GM23338 (cell line): ENCODE measurements at regions not wholly inside any gene's neighbourhood (a gene's known extent, or its start where the extent isn't known, plus 50 kb on each side); places are given as distances from the start of the nearest gene placed in this dataset.

Source experiments
- ATAC-seq: fragments of 200-7000 bp; cut with Tn5 transposase; 3 replicates; pipeline ENCODE4 v1.9.1; 2020
- DNase-seq: peaks from one replicate; pipeline ENCODE4 v3.0.0-alpha.2; 2015; ENCODE audit warnings: low spot score
- H2AFZ ChIP-seq: fragments of 200-600 bp; sonication (generic); 2 replicates; pipeline ENCODE4 v1.8.0; 2016; ENCODE audit warnings: antibody characterized with exemption, mild to moderate bottlenecking, moderate library complexity
- H3F3A ChIP-seq: fragments of 200-600 bp; sonication (generic); replicated peaks from 2 replicates; pipeline ENCODE4 v1.8.0; 2017; ENCODE audit warnings: antibody characterized with exemption, mixed run types, low read depth
- H3K27ac ChIP-seq: fragments of 200-600 bp; sonication (generic); 2 replicates; pipeline ENCODE4 v1.6.1; 2016; ENCODE audit warnings: low read depth
- H3K27me3 ChIP-seq: fragments of 200-600 bp; sonication (generic); 2 replicates; pipeline ENCODE4 v1.8.0; 2016; ENCODE audit warnings: mild to moderate bottlenecking, mixed run types, moderate library complexity; ENCODE audit not compliant: insufficient read depth
- H3K36me3 ChIP-seq: fragments of 200-600 bp; sonication (generic); 2 replicates; pipeline ENCODE4 v1.8.0; 2016; ENCODE audit warnings: mild to moderate bottlenecking; ENCODE audit not compliant: insufficient read depth
- H3K4me1 ChIP-seq: fragments of 200-600 bp; sonication (generic); 2 replicates; pipeline ENCODE4 v1.8.0; 2016; ENCODE audit warnings: mild to moderate bottlenecking, moderate library complexity; ENCODE audit not compliant: insufficient read depth
- H3K4me2 ChIP-seq: fragments of 200-600 bp; sonication (generic); 2 replicates; pipeline ENCODE4 v1.7.1; 2017; ENCODE audit warnings: mixed run types
- H3K4me3 ChIP-seq: fragments of 200-600 bp; sonication (generic); 2 replicates; pipeline ENCODE4 v1.6.1; 2016; ENCODE audit warnings: mixed run types
- H3K79me2 ChIP-seq: fragments of 200-600 bp; sonication (generic); replicated peaks from 2 replicates; pipeline ENCODE4 v1.8.0; 2017; ENCODE audit warnings: mild to moderate bottlenecking; ENCODE audit not compliant: insufficient read depth
- H3K9me2 ChIP-seq: fragments of 200-600 bp; sonication (generic); 2 replicates; pipeline ENCODE4 v1.8.0; 2017; ENCODE audit not compliant: insufficient read depth
- H4K20me1 ChIP-seq: fragments of 200-600 bp; sonication (generic); replicated peaks from 2 replicates; pipeline ENCODE4 v1.8.0; 2017; ENCODE audit warnings: mild to moderate bottlenecking; ENCODE audit not compliant: insufficient read depth
- H3K27ac Mint-ChIP-seq: 2 replicates; pipeline ENCODE4 v1.8.0; 2020; ENCODE audit warnings: inconsistent platforms, mild to moderate bottlenecking, moderate library complexity, mixed read lengths
- H3K27me3 Mint-ChIP-seq: 3 replicates; pipeline ENCODE4 v1.8.0; 2022; ENCODE audit warnings: low read depth, mild to moderate bottlenecking, moderate library complexity, mixed read lengths, inconsistent platforms; ENCODE audit not compliant: insufficient read depth, poor library complexity
- H3K36me3 Mint-ChIP-seq: 3 replicates; pipeline ENCODE4 v1.8.0; 2021; ENCODE audit warnings: low read depth, mild to moderate bottlenecking, inconsistent platforms, moderate library complexity, mixed read lengths
- H3K4me1 Mint-ChIP-seq: 3 replicates; pipeline ENCODE4 v1.8.0; 2020; ENCODE audit warnings: mild to moderate bottlenecking, inconsistent platforms, mixed read lengths
- H3K4me3 Mint-ChIP-seq: 3 replicates; pipeline ENCODE4 v1.8.0; 2021; ENCODE audit warnings: moderate library complexity, mild to moderate bottlenecking, inconsistent platforms, mixed read lengths
- H3K9me3 Mint-ChIP-seq: 3 replicates; pipeline ENCODE4 v1.8.0; 2020; ENCODE audit warnings: moderate library complexity, mild to moderate bottlenecking, inconsistent platforms, mixed read lengths
- NANOG ChIP-seq: IDR thresholded peaks from 2 replicates; pipeline ENCODE4 v1.6.1; 2016; ENCODE audit warnings: antibody characterized with exemption, borderline replicate concordance
- TF ChIP-seq, protein P1 (sequence below): fragments of 250-450 bp; sonication (Bioruptor Pico); IDR thresholded peaks from 2 replicates; pipeline ENCODE4 v1.5.0; 2020; ENCODE audit warnings: mild to moderate bottlenecking, moderate library complexity
- TF ChIP-seq, protein P2 (sequence below): IDR thresholded peaks from 2 replicates; pipeline ENCODE4 v1.6.1; 2016; ENCODE audit warnings: antibody characterized with exemption
- TF ChIP-seq, protein P3 (sequence below): IDR thresholded peaks from one replicate; pipeline ENCODE4 v1.6.1; 2018; ENCODE audit warnings: antibody characterized with exemption; ENCODE audit not compliant: unreplicated experiment

DNA sequence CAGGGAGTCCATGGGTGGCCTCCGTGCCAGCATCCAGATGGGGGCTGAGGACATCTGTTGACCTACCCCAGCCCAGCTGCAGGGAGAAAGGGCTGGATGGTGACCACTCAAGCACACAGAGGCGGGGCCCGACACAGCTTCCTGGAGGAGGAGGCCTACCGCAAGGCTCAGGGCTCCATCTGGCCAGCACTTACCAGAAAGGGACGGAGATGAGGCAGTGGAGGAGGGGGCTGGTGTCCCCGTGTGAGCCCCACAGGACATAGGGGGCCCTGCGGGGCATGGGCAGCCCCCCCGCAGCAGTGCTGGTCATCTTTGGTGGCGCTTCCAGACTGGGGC is 147.5 kb upstream of the CIBAR2 start:
- H3K9me3 Mint-ChIP-seq, result no peaks in the 10 kb centered on the region
- H3K27ac Mint-ChIP-seq, result no peak overlapping the region
- H3K4me1 Mint-ChIP-seq, result peaks cover 14% of the 10 kb centered on the region
- H3K36me3 Mint-ChIP-seq, result no peaks in the 10 kb centered on the region; the same call in 2 of the 3 replicates
- H2AFZ ChIP-seq, result no peak overlapping the region
- ATAC-seq, result no peak
- DNase-seq, result no peak
- no peak overlapping the region for H3K4me3 Mint-ChIP-seq
- H3K36me3 ChIP-seq, result no peaks in the 10 kb centered on the region
- H3K4me1 ChIP-seq, result no peaks in the 10 kb centered on the region
- no peak for TF ChIP-seq NANOG
- TF ChIP-seq, protein P1, sequence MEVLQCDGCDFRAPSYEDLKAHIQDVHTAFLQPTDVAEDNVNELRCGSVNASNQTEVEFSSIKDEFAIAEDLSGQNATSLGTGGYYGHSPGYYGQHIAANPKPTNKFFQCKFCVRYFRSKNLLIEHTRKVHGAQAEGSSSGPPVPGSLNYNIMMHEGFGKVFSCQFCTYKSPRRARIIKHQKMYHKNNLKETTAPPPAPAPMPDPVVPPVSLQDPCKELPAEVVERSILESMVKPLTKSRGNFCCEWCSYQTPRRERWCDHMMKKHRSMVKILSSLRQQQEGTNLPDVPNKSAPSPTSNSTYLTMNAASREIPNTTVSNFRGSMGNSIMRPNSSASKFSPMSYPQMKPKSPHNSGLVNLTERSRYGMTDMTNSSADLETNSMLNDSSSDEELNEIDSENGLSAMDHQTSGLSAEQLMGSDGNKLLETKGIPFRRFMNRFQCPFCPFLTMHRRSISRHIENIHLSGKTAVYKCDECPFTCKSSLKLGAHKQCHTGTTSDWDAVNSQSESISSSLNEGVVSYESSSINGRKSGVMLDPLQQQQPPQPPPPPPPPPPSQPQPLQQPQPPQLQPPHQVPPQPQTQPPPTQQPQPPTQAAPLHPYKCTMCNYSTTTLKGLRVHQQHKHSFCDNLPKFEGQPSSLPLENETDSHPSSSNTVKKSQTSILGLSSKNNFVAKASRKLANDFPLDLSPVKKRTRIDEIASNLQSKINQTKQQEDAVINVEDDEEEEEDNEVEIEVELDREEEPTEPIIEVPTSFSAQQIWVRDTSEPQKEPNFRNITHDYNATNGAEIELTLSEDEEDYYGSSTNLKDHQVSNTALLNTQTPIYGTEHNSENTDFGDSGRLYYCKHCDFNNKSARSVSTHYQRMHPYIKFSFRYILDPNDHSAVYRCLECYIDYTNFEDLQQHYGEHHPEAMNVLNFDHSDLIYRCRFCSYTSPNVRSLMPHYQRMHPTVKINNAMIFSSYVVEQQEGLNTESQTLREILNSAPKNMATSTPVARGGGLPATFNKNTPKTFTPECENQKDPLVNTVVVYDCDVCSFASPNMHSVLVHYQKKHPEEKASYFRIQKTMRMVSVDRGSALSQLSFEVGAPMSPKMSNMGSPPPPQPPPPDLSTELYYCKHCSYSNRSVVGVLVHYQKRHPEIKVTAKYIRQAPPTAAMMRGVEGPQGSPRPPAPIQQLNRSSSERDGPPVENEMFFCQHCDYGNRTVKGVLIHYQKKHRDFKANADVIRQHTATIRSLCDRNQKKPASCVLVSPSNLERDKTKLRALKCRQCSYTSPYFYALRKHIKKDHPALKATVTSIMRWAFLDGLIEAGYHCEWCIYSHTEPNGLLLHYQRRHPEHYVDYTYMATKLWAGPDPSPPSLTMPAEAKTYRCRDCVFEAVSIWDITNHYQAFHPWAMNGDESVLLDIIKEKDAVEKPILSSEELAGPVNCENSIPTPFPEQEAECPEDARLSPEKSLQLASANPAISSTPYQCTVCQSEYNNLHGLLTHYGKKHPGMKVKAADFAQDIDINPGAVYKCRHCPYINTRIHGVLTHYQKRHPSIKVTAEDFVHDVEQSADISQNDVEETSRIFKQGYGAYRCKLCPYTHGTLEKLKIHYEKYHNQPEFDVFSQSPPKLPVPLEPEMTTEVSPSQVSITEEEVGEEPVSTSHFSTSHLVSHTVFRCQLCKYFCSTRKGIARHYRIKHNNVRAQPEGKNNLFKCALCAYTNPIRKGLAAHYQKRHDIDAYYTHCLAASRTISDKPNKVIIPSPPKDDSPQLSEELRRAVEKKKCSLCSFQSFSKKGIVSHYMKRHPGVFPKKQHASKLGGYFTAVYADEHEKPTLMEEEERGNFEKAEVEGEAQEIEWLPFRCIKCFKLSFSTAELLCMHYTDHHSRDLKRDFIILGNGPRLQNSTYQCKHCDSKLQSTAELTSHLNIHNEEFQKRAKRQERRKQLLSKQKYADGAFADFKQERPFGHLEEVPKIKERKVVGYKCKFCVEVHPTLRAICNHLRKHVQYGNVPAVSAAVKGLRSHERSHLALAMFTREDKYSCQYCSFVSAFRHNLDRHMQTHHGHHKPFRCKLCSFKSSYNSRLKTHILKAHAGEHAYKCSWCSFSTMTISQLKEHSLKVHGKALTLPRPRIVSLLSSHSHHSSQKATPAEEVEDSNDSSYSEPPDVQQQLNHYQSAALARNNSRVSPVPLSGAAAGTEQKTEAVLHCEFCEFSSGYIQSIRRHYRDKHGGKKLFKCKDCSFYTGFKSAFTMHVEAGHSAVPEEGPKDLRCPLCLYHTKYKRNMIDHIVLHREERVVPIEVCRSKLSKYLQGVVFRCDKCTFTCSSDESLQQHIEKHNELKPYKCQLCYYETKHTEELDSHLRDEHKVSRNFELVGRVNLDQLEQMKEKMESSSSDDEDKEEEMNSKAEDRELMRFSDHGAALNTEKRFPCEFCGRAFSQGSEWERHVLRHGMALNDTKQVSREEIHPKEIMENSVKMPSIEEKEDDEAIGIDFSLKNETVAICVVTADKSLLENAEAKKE (CRISPR knock-in tag), result no peak
- TF ChIP-seq, protein P2, sequence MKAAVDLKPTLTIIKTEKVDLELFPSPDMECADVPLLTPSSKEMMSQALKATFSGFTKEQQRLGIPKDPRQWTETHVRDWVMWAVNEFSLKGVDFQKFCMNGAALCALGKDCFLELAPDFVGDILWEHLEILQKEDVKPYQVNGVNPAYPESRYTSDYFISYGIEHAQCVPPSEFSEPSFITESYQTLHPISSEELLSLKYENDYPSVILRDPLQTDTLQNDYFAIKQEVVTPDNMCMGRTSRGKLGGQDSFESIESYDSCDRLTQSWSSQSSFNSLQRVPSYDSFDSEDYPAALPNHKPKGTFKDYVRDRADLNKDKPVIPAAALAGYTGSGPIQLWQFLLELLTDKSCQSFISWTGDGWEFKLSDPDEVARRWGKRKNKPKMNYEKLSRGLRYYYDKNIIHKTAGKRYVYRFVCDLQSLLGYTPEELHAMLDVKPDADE, result no peak
- TF ChIP-seq, protein P3, sequence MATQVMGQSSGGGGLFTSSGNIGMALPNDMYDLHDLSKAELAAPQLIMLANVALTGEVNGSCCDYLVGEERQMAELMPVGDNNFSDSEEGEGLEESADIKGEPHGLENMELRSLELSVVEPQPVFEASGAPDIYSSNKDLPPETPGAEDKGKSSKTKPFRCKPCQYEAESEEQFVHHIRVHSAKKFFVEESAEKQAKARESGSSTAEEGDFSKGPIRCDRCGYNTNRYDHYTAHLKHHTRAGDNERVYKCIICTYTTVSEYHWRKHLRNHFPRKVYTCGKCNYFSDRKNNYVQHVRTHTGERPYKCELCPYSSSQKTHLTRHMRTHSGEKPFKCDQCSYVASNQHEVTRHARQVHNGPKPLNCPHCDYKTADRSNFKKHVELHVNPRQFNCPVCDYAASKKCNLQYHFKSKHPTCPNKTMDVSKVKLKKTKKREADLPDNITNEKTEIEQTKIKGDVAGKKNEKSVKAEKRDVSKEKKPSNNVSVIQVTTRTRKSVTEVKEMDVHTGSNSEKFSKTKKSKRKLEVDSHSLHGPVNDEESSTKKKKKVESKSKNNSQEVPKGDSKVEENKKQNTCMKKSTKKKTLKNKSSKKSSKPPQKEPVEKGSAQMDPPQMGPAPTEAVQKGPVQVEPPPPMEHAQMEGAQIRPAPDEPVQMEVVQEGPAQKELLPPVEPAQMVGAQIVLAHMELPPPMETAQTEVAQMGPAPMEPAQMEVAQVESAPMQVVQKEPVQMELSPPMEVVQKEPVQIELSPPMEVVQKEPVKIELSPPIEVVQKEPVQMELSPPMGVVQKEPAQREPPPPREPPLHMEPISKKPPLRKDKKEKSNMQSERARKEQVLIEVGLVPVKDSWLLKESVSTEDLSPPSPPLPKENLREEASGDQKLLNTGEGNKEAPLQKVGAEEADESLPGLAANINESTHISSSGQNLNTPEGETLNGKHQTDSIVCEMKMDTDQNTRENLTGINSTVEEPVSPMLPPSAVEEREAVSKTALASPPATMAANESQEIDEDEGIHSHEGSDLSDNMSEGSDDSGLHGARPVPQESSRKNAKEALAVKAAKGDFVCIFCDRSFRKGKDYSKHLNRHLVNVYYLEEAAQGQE, result no peak
- H3K4me2 ChIP-seq, result no peak overlapping the region
- H3K27me3 Mint-ChIP-seq, result peaks cover 8% of the 10 kb centered on the region
- no peaks in the 10 kb centered on the region for H3K79me2 ChIP-seq
- H3K4me3 ChIP-seq, result no peak overlapping the region
- no peaks in the 10 kb centered on the region for H3K9me2 ChIP-seq
- no peak overlapping the region for H3K27ac ChIP-seq
- H4K20me1 ChIP-seq, result peaks cover 8% of the 10 kb centered on the region
- H3F3A ChIP-seq, result 0 out of 2 replicates have a peak, but pooled peaks cover 2% of the 10 kb centered on the region
- no peaks in the 10 kb centered on the region for H3K27me3 ChIP-seq
